ENCODE measurements at regions not wholly inside any gene's neighbourhood (a gene's known extent, or its start where the extent isn't known, plus 50 kb on each side); places are given as distances from the start of the nearest gene placed in this dataset.

DNA sequence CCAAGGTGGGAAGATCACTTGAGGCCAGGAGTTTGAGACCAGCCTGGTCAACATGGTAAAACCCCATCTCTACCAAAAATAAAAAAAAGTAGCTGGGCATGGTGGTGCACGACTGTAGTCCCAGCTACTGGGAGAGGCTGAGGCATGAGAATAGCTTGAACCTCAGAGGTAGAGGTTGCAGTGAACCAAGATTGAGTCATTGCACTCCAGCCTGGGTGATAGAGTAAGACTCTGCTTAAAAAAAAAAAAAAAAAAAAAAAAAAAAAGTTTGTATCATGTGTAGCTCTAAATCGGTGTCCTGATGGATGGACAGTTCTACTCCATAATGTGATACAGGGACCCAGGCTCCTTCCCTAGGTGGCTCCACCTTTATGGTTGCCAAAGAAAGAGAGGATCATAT is 497.1 kb upstream of the RBFOX1 start:
- WGBS, 2 donors, result 69 to 83% methylated on average over 2 of the region's 2 CpGs
- no peak for DNase-seq
- TF ChIP-seq, protein P1, sequence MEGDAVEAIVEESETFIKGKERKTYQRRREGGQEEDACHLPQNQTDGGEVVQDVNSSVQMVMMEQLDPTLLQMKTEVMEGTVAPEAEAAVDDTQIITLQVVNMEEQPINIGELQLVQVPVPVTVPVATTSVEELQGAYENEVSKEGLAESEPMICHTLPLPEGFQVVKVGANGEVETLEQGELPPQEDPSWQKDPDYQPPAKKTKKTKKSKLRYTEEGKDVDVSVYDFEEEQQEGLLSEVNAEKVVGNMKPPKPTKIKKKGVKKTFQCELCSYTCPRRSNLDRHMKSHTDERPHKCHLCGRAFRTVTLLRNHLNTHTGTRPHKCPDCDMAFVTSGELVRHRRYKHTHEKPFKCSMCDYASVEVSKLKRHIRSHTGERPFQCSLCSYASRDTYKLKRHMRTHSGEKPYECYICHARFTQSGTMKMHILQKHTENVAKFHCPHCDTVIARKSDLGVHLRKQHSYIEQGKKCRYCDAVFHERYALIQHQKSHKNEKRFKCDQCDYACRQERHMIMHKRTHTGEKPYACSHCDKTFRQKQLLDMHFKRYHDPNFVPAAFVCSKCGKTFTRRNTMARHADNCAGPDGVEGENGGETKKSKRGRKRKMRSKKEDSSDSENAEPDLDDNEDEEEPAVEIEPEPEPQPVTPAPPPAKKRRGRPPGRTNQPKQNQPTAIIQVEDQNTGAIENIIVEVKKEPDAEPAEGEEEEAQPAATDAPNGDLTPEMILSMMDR (IDR thresholded peaks at IDR 0.05), result no peak
- no peak for TF ChIP-seq POLR2A (IDR thresholded peaks at IDR 0.05)
- intact Hi-C loops (cut with DNase I), result no loop called here
- Histone ChIP-seq H3K27me3 (no peaks in the 10 kb centered on the region), H3K27ac (no peak overlapping the region), H3K9me3 (no peaks in the 10 kb centered on the region), H3K36me3 (replicated peaks in 1 of 2; ENCODE audit: insufficient read depth in 1 of 2, low read depth in 2 of 2) (no peaks in the 10 kb centered on the region), H3K4me3 (no peak overlapping the region), H3K4me1 (no peaks in the 10 kb centered on the region)
- ATAC-seq, result no peak

- no peak for DNase-seq
- intact Hi-C loops (cut with DNase I), result no loop called here
- H3K9me3 ChIP-seq, result no peaks in the 10 kb centered on the region
- no peak overlapping the region for H3K4me3 ChIP-seq
- no peaks in the 10 kb centered on the region for H3K27me3 ChIP-seq
- no peak overlapping the region for H3K27ac ChIP-seq
- WGBS, 2 donors, result 70 to 75% methylated on average over 7 of the region's 7 CpGs
- ATAC-seq, result no peak
- no peak for TF ChIP-seq POLR2A (IDR thresholded peaks at IDR 0.05)
- TF ChIP-seq, protein P1 (IDR thresholded peaks at IDR 0.05), result no peak
- no peaks in the 10 kb centered on the region for H3K36me3 ChIP-seq (replicated peaks in 1 of 2; ENCODE audit: insufficient read depth in 1 of 2, low read depth in 2 of 2)
- H3K4me1 ChIP-seq, result no peaks in the 10 kb centered on the region
Measured at GRCh38 chr16:6828690-6829089, 504.0 kb upstream of the RBFOX1 start.

- H3K27ac ChIP-seq, result no peak overlapping the region
- no peak for DNase-seq
- no peaks in the 10 kb centered on the region for H3K36me3 ChIP-seq (replicated peaks in 1 of 2; ENCODE audit: insufficient read depth in 1 of 2, low read depth in 2 of 2)
- TF ChIP-seq, protein P1 (IDR thresholded peaks at IDR 0.05), result no peak
- TF ChIP-seq POLR2A (IDR thresholded peaks at IDR 0.05), result no peak
- WGBS, 2 donors, result 47 to 61% methylated on average over 1 of the region's 1 CpG
- no peaks in the 10 kb centered on the region for H3K9me3 ChIP-seq
- intact Hi-C loops (cut with DNase I), result no loop called here
- no peaks in the 10 kb centered on the region for H3K27me3 ChIP-seq
- no peaks in the 10 kb centered on the region for H3K4me1 ChIP-seq
- ATAC-seq, result no peak
- H3K4me3 ChIP-seq, result no peak overlapping the region
Measured at GRCh38 chr16:6827931-6828330, 504.7 kb upstream of the RBFOX1 start.

DNA sequence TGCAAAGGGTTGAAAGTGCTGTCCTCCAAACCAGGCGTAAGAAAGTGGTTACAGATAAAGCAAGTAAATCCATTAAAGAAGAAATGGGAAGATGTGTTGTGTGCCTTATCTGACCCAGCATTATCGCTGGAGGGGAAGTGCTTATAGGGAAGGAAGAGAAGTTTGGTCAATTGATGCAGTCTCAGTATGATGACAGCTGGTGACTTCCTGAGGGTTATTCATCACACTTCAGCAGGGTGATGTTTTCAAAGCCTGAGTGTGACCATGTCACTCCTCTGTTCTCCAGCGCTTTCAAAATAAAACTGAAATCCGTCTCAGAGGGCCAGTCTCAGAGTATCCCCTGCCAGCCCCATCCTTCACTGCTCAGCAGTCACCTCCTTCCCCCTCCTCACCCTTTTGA is 505.4 kb upstream of the RBFOX1 start:
- H3K4me1 ChIP-seq, result no peaks in the 10 kb centered on the region
- DNase-seq (peak in 1 of 4 donors; percentile 13), ATAC-seq (no peak)
- intact Hi-C loops (cut with DNase I), result no loop called here
- H3K27ac ChIP-seq, result no peak overlapping the region
- no peaks in the 10 kb centered on the region for H3K9me3 ChIP-seq
- H3K36me3 ChIP-seq (replicated peaks in 1 of 2; ENCODE audit: insufficient read depth in 1 of 2, low read depth in 2 of 2), result no peaks in the 10 kb centered on the region
- no peak overlapping the region for H3K4me3 ChIP-seq
- 33 to 34% methylated on average over 4 of the region's 4 CpGs for WGBS, 2 donors
- H3K27me3 ChIP-seq, result no peaks in the 10 kb centered on the region
- TF ChIP-seq, protein P1 (IDR thresholded peaks at IDR 0.05), result no peak
- TF ChIP-seq POLR2A (IDR thresholded peaks at IDR 0.05), result no peak

DNA sequence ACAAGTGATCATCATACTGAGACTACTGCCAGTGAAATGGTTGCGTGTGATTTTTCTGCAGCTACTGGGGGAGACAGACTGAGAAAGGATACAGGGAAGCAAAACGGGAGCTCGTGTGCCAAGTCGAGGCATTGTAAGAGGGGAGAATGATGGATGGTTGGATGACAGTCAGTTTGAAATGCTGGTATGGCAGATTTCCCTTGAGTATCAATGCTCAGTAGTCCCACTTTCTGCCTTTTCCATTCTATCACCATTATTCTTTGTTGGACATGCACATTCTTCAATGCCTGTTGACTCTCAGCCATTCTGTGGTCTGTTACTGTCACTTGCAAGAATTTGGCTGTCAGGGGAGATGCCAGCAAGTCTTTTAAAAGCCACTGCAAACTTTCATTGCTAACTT is 510.6 kb upstream of the RBFOX1 start:
- no peaks in the 10 kb centered on the region for H3K27me3 ChIP-seq
- intact Hi-C loops (cut with DNase I), result no loop called here
- no peak for TF ChIP-seq POLR2A (IDR thresholded peaks at IDR 0.05)
- TF ChIP-seq, protein P1 (IDR thresholded peaks at IDR 0.05), result no peak
- no peak overlapping the region for H3K4me3 ChIP-seq
- H3K27ac ChIP-seq, result no peak overlapping the region
- H3K4me1 ChIP-seq, result no peaks in the 10 kb centered on the region
- DNase-seq (no peak), ATAC-seq (no peak)
- H3K9me3 ChIP-seq, result no peaks in the 10 kb centered on the region
- H3K36me3 ChIP-seq (replicated peaks in 1 of 2; ENCODE audit: insufficient read depth in 1 of 2, low read depth in 2 of 2), result no peaks in the 10 kb centered on the region
- WGBS, 2 donors, result 62 to 63% methylated on average over 4 of the region's 4 CpGs
